ENCODE measurements at regions not wholly inside any gene's neighbourhood (a gene's known extent, or its start where the extent isn't known, plus 50 kb on each side); places are given as distances from the start of the nearest gene placed in this dataset.
A peak's percentile ranks its signal among the peaks of the same experiment; 100 is the strongest.

DNA sequence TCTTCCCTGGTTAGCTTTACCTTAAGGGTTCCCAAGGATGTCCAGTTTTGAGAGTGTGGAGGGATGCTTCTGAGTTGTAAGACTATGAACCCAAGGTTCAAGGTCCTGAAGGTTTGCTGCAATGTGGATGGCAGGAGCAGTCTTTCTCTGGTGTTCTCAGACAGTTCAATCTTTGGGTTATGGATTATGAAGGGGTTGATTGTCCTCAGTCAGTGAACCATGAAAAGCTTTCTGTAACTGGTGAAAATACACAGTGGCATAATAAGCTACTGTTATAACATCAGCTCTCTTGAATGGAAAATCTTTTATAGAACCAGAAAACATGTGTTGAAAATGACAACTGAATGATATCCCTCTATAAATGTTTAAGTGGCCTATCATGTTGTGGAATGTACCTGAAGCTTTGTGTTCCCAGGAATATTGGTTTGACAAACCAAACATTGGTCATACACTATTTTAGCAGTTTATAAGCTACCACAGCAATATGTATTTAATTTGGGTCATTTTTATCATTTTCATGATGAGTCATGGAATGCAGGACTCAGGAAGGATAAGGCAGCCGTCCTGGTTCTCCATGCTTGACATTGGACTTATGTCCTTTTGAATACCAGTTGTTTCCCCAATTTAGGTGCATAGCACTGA, 1041.8 kb upstream of the ARRDC3 start:
- TF ChIP-seq, protein P1, sequence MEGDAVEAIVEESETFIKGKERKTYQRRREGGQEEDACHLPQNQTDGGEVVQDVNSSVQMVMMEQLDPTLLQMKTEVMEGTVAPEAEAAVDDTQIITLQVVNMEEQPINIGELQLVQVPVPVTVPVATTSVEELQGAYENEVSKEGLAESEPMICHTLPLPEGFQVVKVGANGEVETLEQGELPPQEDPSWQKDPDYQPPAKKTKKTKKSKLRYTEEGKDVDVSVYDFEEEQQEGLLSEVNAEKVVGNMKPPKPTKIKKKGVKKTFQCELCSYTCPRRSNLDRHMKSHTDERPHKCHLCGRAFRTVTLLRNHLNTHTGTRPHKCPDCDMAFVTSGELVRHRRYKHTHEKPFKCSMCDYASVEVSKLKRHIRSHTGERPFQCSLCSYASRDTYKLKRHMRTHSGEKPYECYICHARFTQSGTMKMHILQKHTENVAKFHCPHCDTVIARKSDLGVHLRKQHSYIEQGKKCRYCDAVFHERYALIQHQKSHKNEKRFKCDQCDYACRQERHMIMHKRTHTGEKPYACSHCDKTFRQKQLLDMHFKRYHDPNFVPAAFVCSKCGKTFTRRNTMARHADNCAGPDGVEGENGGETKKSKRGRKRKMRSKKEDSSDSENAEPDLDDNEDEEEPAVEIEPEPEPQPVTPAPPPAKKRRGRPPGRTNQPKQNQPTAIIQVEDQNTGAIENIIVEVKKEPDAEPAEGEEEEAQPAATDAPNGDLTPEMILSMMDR (IDR thresholded peaks at IDR 0.05) = peak in 1 of 4 donors; percentile 1
- TF ChIP-seq POLR2A (IDR thresholded peaks at IDR 0.05) = no peak
